ENCODE measurements at regions not wholly inside any gene's neighbourhood (a gene's known extent, or its start where the extent isn't known, plus 50 kb on each side); places are given as distances from the start of the nearest gene placed in this dataset.

- H3K4me2 ChIP-seq (ENCODE audit: insufficient read depth, low read length), result no peak overlapping the region
- H3K27ac ChIP-seq (ENCODE audit: low read length), result no peak overlapping the region
- no peaks in the 10 kb centered on the region for H3K36me3 ChIP-seq (ENCODE audit: insufficient read depth, low read length)
- H3K4me3 ChIP-seq (ENCODE audit: low read depth in 1 of 2, low read length in 2 of 2), result no peak overlapping the region
- no peak overlapping the region for H3K9ac ChIP-seq (ENCODE audit: low read depth, low read length)
- H2AFZ ChIP-seq (ENCODE audit: low read depth, low read length), result no peak overlapping the region
- no peaks in the 10 kb centered on the region for H3K4me1 ChIP-seq (ENCODE audit: insufficient read depth, low read length)
- H3K9me3 ChIP-seq (ENCODE audit: insufficient read depth, low read length, severe bottlenecking), result no peaks in the 10 kb centered on the region
- no peaks in the 10 kb centered on the region for H4K20me1 ChIP-seq (ENCODE audit: insufficient read depth, low read length)
- TF ChIP-seq, protein P1, sequence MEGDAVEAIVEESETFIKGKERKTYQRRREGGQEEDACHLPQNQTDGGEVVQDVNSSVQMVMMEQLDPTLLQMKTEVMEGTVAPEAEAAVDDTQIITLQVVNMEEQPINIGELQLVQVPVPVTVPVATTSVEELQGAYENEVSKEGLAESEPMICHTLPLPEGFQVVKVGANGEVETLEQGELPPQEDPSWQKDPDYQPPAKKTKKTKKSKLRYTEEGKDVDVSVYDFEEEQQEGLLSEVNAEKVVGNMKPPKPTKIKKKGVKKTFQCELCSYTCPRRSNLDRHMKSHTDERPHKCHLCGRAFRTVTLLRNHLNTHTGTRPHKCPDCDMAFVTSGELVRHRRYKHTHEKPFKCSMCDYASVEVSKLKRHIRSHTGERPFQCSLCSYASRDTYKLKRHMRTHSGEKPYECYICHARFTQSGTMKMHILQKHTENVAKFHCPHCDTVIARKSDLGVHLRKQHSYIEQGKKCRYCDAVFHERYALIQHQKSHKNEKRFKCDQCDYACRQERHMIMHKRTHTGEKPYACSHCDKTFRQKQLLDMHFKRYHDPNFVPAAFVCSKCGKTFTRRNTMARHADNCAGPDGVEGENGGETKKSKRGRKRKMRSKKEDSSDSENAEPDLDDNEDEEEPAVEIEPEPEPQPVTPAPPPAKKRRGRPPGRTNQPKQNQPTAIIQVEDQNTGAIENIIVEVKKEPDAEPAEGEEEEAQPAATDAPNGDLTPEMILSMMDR (IDR thresholded peaks at IDR 0.05; ENCODE audit: borderline replicate concordance, extremely low read depth, low read length, poor library complexity, severe bottlenecking), result no peak
- TF ChIP-seq EZH2 (IDR thresholded peaks at IDR 0.05; ENCODE audit: borderline replicate concordance, low read depth, low read length, severe bottlenecking), result no peak
- ATAC-seq (ENCODE audit: insufficient read depth, low read depth) (no peak), DNase-seq (no peak)
- no peaks in the 10 kb centered on the region for H3K79me2 ChIP-seq (ENCODE audit: insufficient read depth, low read length)
- H3K27me3 ChIP-seq (ENCODE audit: insufficient read depth, low read length, poor library complexity), result no peaks in the 10 kb centered on the region
Measured at GRCh38 chr1:208844158-208844557, 600.0 kb upstream of the PLXNA2 start.

DNA sequence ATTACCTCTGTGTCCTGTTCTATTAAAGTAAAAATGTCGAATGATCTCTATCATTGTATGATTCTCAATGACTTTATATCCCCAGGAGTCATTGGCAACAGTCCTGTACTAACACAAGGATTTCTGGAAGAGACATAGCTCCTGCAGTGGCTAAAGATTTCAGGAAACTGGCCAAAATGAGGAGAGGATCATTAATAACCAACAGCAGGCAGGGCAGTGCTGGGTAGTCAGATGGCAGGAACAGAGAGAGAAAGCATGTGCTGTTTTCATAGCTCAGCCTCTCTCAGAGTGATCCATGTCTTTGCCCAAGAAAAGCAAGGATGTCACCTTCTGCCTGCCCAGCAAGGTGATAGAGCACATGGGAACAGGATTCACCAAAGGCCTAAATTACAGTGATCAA is 604.7 kb upstream of the PLXNA2 start:
- Histone ChIP-seq H4K20me1 (ENCODE audit: insufficient read depth, low read length) (no peaks in the 10 kb centered on the region), H3K9ac (ENCODE audit: low read depth, low read length) (no peak overlapping the region), H3K9me3 (ENCODE audit: insufficient read depth, low read length, severe bottlenecking) (no peaks in the 10 kb centered on the region), H3K4me3 (ENCODE audit: low read depth in 1 of 2, low read length in 2 of 2) (no peak overlapping the region), H3K4me1 (ENCODE audit: insufficient read depth, low read length) (no peaks in the 10 kb centered on the region), H3K79me2 (ENCODE audit: insufficient read depth, low read length) (no peaks in the 10 kb centered on the region), H3K36me3 (ENCODE audit: insufficient read depth, low read length) (no peaks in the 10 kb centered on the region), H3K27me3 (ENCODE audit: insufficient read depth, low read length, poor library complexity) (no peaks in the 10 kb centered on the region), H3K27ac (ENCODE audit: low read length) (no peak overlapping the region), H3K4me2 (ENCODE audit: insufficient read depth, low read length) (no peak overlapping the region), H2AFZ (ENCODE audit: low read depth, low read length) (no peak overlapping the region)
- DNase-seq (no peak), ATAC-seq (ENCODE audit: insufficient read depth, low read depth) (no peak)
- TF ChIP-seq, protein P1 (IDR thresholded peaks at IDR 0.05; ENCODE audit: borderline replicate concordance, extremely low read depth, low read length, poor library complexity, severe bottlenecking), result no peak
- TF ChIP-seq EZH2 (IDR thresholded peaks at IDR 0.05; ENCODE audit: borderline replicate concordance, low read depth, low read length, severe bottlenecking), result no peak

GRCh38 chr1:208850442-208850841 is 606.3 kb upstream of the PLXNA2 start:
- H3K9me3 ChIP-seq (ENCODE audit: insufficient read depth, low read length, severe bottlenecking), result no peaks in the 10 kb centered on the region
- no peak overlapping the region for H3K27ac ChIP-seq (ENCODE audit: low read length)
- H3K4me3 ChIP-seq (ENCODE audit: low read depth in 1 of 2, low read length in 2 of 2), result no peak overlapping the region
- H3K79me2 ChIP-seq (ENCODE audit: insufficient read depth, low read length), result no peaks in the 10 kb centered on the region
- ATAC-seq (ENCODE audit: insufficient read depth, low read depth) (no peak), DNase-seq (no peak)
- no peak overlapping the region for H3K4me2 ChIP-seq (ENCODE audit: insufficient read depth, low read length)
- H3K36me3 ChIP-seq (ENCODE audit: insufficient read depth, low read length), result no peaks in the 10 kb centered on the region
- no peak overlapping the region for H3K9ac ChIP-seq (ENCODE audit: low read depth, low read length)
- no peaks in the 10 kb centered on the region for H3K4me1 ChIP-seq (ENCODE audit: insufficient read depth, low read length)
- no peaks in the 10 kb centered on the region for H3K27me3 ChIP-seq (ENCODE audit: insufficient read depth, low read length, poor library complexity)
- TF ChIP-seq EZH2 (IDR thresholded peaks at IDR 0.05; ENCODE audit: borderline replicate concordance, low read depth, low read length, severe bottlenecking), result no peak
- TF ChIP-seq, protein P1 (IDR thresholded peaks at IDR 0.05; ENCODE audit: borderline replicate concordance, extremely low read depth, low read length, poor library complexity, severe bottlenecking), result no peak
- H4K20me1 ChIP-seq (ENCODE audit: insufficient read depth, low read length), result no peaks in the 10 kb centered on the region
- H2AFZ ChIP-seq (ENCODE audit: low read depth, low read length), result no peak overlapping the region

DNA sequence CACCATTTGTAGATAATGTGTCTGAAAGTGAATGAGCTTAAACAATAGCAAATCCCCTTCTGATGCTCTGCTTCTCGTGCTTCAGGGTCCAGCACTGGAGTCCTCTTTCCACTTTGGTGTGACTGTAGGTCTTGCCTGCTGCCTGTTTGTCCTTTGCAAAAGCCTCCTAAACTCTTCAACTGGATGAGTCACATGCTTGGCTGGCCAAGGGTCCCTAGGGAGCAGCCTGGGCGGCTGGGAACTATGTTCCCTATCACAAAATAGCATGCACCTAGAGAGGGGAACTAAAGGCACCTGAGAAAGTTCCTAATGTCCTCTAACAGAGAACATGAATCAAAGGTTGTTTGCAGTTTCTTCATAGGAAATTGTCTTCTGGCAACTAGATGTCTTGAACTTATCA is 607.2 kb upstream of the PLXNA2 start:
- H3K4me3 ChIP-seq (ENCODE audit: low read depth in 1 of 2, low read length in 2 of 2), result no peak overlapping the region
- H4K20me1 ChIP-seq (ENCODE audit: insufficient read depth, low read length), result no peaks in the 10 kb centered on the region
- H3K27me3 ChIP-seq (ENCODE audit: insufficient read depth, low read length, poor library complexity), result no peaks in the 10 kb centered on the region
- no peaks in the 10 kb centered on the region for H3K36me3 ChIP-seq (ENCODE audit: insufficient read depth, low read length)
- H3K9ac ChIP-seq (ENCODE audit: low read depth, low read length), result no peak overlapping the region
- ATAC-seq (ENCODE audit: insufficient read depth, low read depth) (no peak), DNase-seq (no peak)
- H3K4me1 ChIP-seq (ENCODE audit: insufficient read depth, low read length), result no peaks in the 10 kb centered on the region
- H3K27ac ChIP-seq (ENCODE audit: low read length), result no peak overlapping the region
- TF ChIP-seq, protein P1 (IDR thresholded peaks at IDR 0.05; ENCODE audit: borderline replicate concordance, extremely low read depth, low read length, poor library complexity, severe bottlenecking), result no peak
- no peak for TF ChIP-seq EZH2 (IDR thresholded peaks at IDR 0.05; ENCODE audit: borderline replicate concordance, low read depth, low read length, severe bottlenecking)
- H3K79me2 ChIP-seq (ENCODE audit: insufficient read depth, low read length), result no peaks in the 10 kb centered on the region
- no peak overlapping the region for H2AFZ ChIP-seq (ENCODE audit: low read depth, low read length)
- H3K4me2 ChIP-seq (ENCODE audit: insufficient read depth, low read length), result no peak overlapping the region
- no peaks in the 10 kb centered on the region for H3K9me3 ChIP-seq (ENCODE audit: insufficient read depth, low read length, severe bottlenecking)

All from DND-41 (cell line).